WTC11 (cell line): ENCODE measurements at regions not wholly inside any gene's neighbourhood (a gene's known extent, or its start where the extent isn't known, plus 50 kb on each side); places are given as distances from the start of the nearest gene placed in this dataset.

Experiments used
- ATAC-seq: fragments of 200-7000 bp; cut with Tn5 transposase; 2 replicates; pipeline ENCODE4 v1.10.0; 2021; ENCODE audit warnings: mild to moderate bottlenecking, moderate library complexity
- CTCF ChIA-PET: fragments of 300-600 bp; sonication (Branson Sonifier 250); formaldehyde crosslinking; loops from one replicate; lab custom pipeline; 2021; ENCODE audit warnings: antibody characterized with exemption; lab: Charles Lee
- POLR2A ChIA-PET: fragments of 350-600 bp; sonication (Branson Sonifier 250); formaldehyde crosslinking; loops from one replicate; lab custom pipeline; 2021; ENCODE audit warnings: antibody characterized with exemption; lab: Charles Lee
- DNase-seq: peaks from one replicate; pipeline ENCODE4 v3.0.0; 2021; ENCODE audit warnings: low spot score
- H3K27ac Mint-ChIP-seq: 2 replicates; pipeline ENCODE4 v1.8.0; 2021; ENCODE audit warnings: mixed read lengths
- H3K27me3 Mint-ChIP-seq: 2 replicates; pipeline ENCODE4 v1.8.0; 2021; ENCODE audit warnings: low read depth, mild to moderate bottlenecking, moderate library complexity, mixed read lengths
- H3K36me3 Mint-ChIP-seq: 2 replicates; pipeline ENCODE4 v1.8.0; 2021; ENCODE audit warnings: mixed read lengths
- H3K4me1 Mint-ChIP-seq: 2 replicates; pipeline ENCODE4 v1.8.0; 2022; ENCODE audit warnings: mixed read lengths
- H3K4me3 Mint-ChIP-seq: 2 replicates; pipeline ENCODE4 v1.8.0; 2021; ENCODE audit warnings: mild to moderate bottlenecking, moderate library complexity, mixed read lengths
- H3K9me3 Mint-ChIP-seq: 2 replicates; pipeline ENCODE4 v1.8.0; 2021; ENCODE audit warnings: mixed read lengths
- AFF4 ChIP-seq: sonication (generic); formaldehyde crosslinking; IDR thresholded peaks from 2 replicates; pipeline ENCODE4 v1.8.1; 2023; ENCODE audit warnings: mild to moderate bottlenecking, missing genetic modification reagents, borderline replicate concordance
- ATF6 ChIP-seq: sonication (generic); formaldehyde crosslinking; IDR thresholded peaks from 2 replicates; pipeline ENCODE4 v1.8.1; 2023; ENCODE audit warnings: mild to moderate bottlenecking, missing genetic modification reagents
- EMX1 ChIP-seq: fragments of 250-450 bp; sonication (Bioruptor Pico); IDR thresholded peaks from 2 replicates; pipeline ENCODE4 v1.8.0; 2021; ENCODE audit warnings: mild to moderate bottlenecking
- ETV6 ChIP-seq: sonication (generic); formaldehyde crosslinking; IDR thresholded peaks from 2 replicates; pipeline ENCODE4 v1.8.1; 2022; ENCODE audit warnings: mild to moderate bottlenecking, missing genetic modification reagents
- HMGA2 ChIP-seq: fragments of 250-450 bp; sonication (Bioruptor Pico); IDR thresholded peaks from 2 replicates; pipeline ENCODE4 v1.4.0; 2021; ENCODE audit warnings: mild to moderate bottlenecking, moderate library complexity
- JAZF1 ChIP-seq: fragments of 250-450 bp; sonication (Bioruptor Pico); IDR thresholded peaks from 2 replicates; pipeline ENCODE4 v1.9.0; 2021; ENCODE audit warnings: moderate library complexity, mild to moderate bottlenecking, inconsistent platforms
- KAT7 ChIP-seq: sonication (generic); formaldehyde crosslinking; IDR thresholded peaks from 2 replicates; pipeline ENCODE4 v1.8.1; 2023; ENCODE audit warnings: missing genetic modification reagents, mild to moderate bottlenecking, borderline replicate concordance
- NFE2L1 ChIP-seq: sonication (generic); formaldehyde crosslinking; IDR thresholded peaks from 2 replicates; pipeline ENCODE4 v1.8.1; 2023; ENCODE audit warnings: missing genetic modification reagents
- SP1 ChIP-seq: sonication (generic); formaldehyde crosslinking; conservative IDR thresholded peaks from 2 replicates; pipeline ENCODE4 v1.8.1; 2022; ENCODE audit warnings: missing genetic modification reagents
- TCF7 ChIP-seq: sonication (generic); formaldehyde crosslinking; IDR thresholded peaks from 2 replicates; pipeline ENCODE4 v1.8.0; 2022; ENCODE audit warnings: mild to moderate bottlenecking, low read depth, missing genetic modification reagents, moderate library complexity
- TEAD1 ChIP-seq: sonication (generic); formaldehyde crosslinking; IDR thresholded peaks from 2 replicates; pipeline ENCODE4 v1.8.0; 2022; ENCODE audit warnings: mild to moderate bottlenecking, missing genetic modification reagents
- TEAD4 ChIP-seq: sonication (generic); formaldehyde crosslinking; IDR thresholded peaks from 2 replicates; pipeline ENCODE4 v1.8.0; 2022; ENCODE audit warnings: mild to moderate bottlenecking, missing genetic modification reagents
- ZNF396 ChIP-seq: fragments of 250-450 bp; sonication (Bioruptor Pico); IDR thresholded peaks from 2 replicates; pipeline ENCODE4 v1.8.0; 2021; ENCODE audit warnings: mild to moderate bottlenecking, moderate library complexity, borderline replicate concordance
- ZNF416 ChIP-seq: fragments of 250-450 bp; sonication (Bioruptor Pico); IDR thresholded peaks from 2 replicates; pipeline ENCODE4 v1.9.0; 2021; ENCODE audit warnings: mild to moderate bottlenecking, inconsistent platforms
- ZNF423 ChIP-seq: fragments of 250-450 bp; sonication (Bioruptor Pico); IDR thresholded peaks from 2 replicates; pipeline ENCODE4 v2.1.2; 2022; ENCODE audit warnings: mild to moderate bottlenecking, moderate library complexity
- TF ChIP-seq, protein P1 (sequence below): sonication (generic); formaldehyde crosslinking; IDR thresholded peaks from 2 replicates; pipeline ENCODE4 v1.8.1; 2022; ENCODE audit warnings: low read depth, mild to moderate bottlenecking, moderate library complexity, missing genetic modification reagents, borderline replicate concordance
- TF ChIP-seq, protein P2 (sequence below): sonication (generic); formaldehyde crosslinking; IDR thresholded peaks from 2 replicates; pipeline ENCODE4 v1.8.1; 2022; ENCODE audit warnings: mild to moderate bottlenecking, missing genetic modification reagents, moderate library complexity, borderline replicate concordance
- TF ChIP-seq, protein P3 (sequence below): sonication (generic); formaldehyde crosslinking; conservative IDR thresholded peaks from 2 replicates; pipeline ENCODE4 v1.8.1; 2022; ENCODE audit warnings: mild to moderate bottlenecking, missing genetic modification reagents
- TF ChIP-seq, protein P4 (sequence below): sonication (generic); formaldehyde crosslinking; IDR thresholded peaks from 2 replicates; pipeline ENCODE4 v1.8.1; 2023; ENCODE audit warnings: mild to moderate bottlenecking, missing genetic modification reagents
- TF ChIP-seq, protein P5 (sequence below): sonication (generic); formaldehyde crosslinking; IDR thresholded peaks from 2 replicates; pipeline ENCODE4 v1.8.0; 2022; ENCODE audit warnings: mild to moderate bottlenecking, missing genetic modification reagents
- TF ChIP-seq, protein P6 (sequence below): sonication (generic); formaldehyde crosslinking; IDR thresholded peaks from 2 replicates; pipeline ENCODE4 v1.8.1; 2023; ENCODE audit warnings: mild to moderate bottlenecking, missing genetic modification reagents, moderate library complexity
- TF ChIP-seq, protein P7 (sequence below): sonication (generic); formaldehyde crosslinking; IDR thresholded peaks from 2 replicates; pipeline ENCODE4 v1.8.0; 2022; ENCODE audit warnings: mild to moderate bottlenecking, missing genetic modification reagents

DNA sequence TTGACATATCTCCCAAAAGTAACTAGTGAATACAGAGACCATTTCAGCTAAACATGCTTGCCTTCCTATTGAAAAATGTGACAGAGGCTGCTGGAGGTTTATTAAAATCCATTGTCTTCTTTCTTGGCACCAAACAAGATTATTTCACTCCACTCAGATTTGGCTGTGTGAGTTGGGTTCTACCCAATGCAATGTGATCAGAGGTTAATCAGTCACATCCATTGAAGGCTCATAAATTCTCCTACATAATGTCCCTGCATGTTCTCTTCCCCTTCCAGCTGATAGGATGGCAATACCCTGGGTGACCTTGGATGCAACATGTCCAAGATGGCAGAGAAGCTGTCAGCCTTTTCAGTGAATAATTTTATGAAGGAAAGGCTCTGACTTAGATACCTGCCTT lies 54.5 kb downstream of the TKTL2 start:
- H3K4me3 Mint-ChIP-seq, result no peak overlapping the region
- 0 out of 2 replicates have a peak, but pooled peaks cover 11% of the 10 kb centered on the region for H3K9me3 Mint-ChIP-seq
- ChIA-PET CTCF (no interaction called here), POLR2A (no interaction called here)
- no peaks in the 10 kb centered on the region for H3K27me3 Mint-ChIP-seq
- TF ChIP-seq TEAD4 (CRISPR knock-in tag), result no peak
- TF ChIP-seq KAT7 (CRISPR knock-in tag), result no peak
- no peak for TF ChIP-seq EMX1 (CRISPR knock-in tag)
- TF ChIP-seq JAZF1 (CRISPR knock-in tag), result no peak
- TF ChIP-seq HMGA2, result no peak
- TF ChIP-seq ATF6 (CRISPR knock-in tag), result no peak
- TF ChIP-seq, protein P1, sequence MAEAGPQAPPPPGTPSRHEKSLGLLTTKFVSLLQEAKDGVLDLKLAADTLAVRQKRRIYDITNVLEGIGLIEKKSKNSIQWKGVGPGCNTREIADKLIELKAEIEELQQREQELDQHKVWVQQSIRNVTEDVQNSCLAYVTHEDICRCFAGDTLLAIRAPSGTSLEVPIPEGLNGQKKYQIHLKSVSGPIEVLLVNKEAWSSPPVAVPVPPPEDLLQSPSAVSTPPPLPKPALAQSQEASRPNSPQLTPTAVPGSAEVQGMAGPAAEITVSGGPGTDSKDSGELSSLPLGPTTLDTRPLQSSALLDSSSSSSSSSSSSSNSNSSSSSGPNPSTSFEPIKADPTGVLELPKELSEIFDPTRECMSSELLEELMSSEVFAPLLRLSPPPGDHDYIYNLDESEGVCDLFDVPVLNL (CRISPR knock-in tag), result no peak
- TF ChIP-seq, protein P2, sequence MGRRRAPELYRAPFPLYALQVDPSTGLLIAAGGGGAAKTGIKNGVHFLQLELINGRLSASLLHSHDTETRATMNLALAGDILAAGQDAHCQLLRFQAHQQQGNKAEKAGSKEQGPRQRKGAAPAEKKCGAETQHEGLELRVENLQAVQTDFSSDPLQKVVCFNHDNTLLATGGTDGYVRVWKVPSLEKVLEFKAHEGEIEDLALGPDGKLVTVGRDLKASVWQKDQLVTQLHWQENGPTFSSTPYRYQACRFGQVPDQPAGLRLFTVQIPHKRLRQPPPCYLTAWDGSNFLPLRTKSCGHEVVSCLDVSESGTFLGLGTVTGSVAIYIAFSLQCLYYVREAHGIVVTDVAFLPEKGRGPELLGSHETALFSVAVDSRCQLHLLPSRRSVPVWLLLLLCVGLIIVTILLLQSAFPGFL (CRISPR knock-in tag), result no peak
- TF ChIP-seq, protein P3, sequence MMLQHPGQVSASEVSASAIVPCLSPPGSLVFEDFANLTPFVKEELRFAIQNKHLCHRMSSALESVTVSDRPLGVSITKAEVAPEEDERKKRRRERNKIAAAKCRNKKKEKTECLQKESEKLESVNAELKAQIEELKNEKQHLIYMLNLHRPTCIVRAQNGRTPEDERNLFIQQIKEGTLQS (CRISPR knock-in tag), result no peak
- no peak for TF ChIP-seq ZNF396 (CRISPR knock-in tag)
- TF ChIP-seq ZNF416 (CRISPR knock-in tag), result no peak
- TF ChIP-seq, protein P4, sequence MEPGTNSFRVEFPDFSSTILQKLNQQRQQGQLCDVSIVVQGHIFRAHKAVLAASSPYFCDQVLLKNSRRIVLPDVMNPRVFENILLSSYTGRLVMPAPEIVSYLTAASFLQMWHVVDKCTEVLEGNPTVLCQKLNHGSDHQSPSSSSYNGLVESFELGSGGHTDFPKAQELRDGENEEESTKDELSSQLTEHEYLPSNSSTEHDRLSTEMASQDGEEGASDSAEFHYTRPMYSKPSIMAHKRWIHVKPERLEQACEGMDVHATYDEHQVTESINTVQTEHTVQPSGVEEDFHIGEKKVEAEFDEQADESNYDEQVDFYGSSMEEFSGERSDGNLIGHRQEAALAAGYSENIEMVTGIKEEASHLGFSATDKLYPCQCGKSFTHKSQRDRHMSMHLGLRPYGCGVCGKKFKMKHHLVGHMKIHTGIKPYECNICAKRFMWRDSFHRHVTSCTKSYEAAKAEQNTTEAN (CRISPR knock-in tag), result no peak
- TF ChIP-seq, all 79 proteins: peak for 0
- Mint-ChIP-seq H3K36me3 (peaks cover 4% of the 10 kb centered on the region), H3K4me1 (peaks cover 41% of the 10 kb centered on the region), H3K27ac (no peak overlapping the region; the same call in 1 of the 2 replicates)
- no peak for ATAC-seq
- no peak for DNase-seq

DNA sequence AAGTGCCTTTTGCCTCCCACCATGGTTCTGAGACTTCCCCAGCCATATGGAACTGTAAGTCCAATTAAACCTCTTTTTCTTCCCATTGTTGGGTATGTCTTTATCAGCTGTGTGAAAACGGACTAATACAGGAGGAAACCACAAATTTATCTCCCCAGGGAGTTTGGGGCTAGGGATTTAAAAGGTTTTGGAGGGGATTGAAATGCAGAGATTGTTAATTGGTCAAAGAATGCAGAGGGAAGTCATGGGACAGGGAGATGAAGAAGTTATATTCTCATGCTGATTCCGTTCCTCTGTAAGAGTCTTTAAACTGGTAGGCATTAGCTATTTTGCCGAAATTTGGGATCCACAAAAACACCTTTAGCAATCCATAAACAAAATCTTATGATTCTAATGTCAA lies 57.9 kb downstream of the TKTL2 start:
- no peak for DNase-seq
- Mint-ChIP-seq H3K4me3 (peak overlapping the region; percentile 35), H3K9me3 (peaks cover 20% of the 10 kb centered on the region), H3K27me3 (peaks cover 2% of the 10 kb centered on the region), H3K36me3 (peaks cover 27% of the 10 kb centered on the region), H3K27ac (peak overlapping the region; percentile 81), H3K4me1 (peaks cover 48% of the 10 kb centered on the region)
- POLR2A ChIA-PET, result no interaction called here
- TF ChIP-seq, protein P5, sequence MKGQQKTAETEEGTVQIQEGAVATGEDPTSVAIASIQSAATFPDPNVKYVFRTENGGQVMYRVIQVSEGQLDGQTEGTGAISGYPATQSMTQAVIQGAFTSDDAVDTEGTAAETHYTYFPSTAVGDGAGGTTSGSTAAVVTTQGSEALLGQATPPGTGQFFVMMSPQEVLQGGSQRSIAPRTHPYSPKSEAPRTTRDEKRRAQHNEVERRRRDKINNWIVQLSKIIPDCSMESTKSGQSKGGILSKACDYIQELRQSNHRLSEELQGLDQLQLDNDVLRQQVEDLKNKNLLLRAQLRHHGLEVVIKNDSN, result peak; percentile 53; the same call in 1 of the 2 replicates
- TF ChIP-seq, protein P6, sequence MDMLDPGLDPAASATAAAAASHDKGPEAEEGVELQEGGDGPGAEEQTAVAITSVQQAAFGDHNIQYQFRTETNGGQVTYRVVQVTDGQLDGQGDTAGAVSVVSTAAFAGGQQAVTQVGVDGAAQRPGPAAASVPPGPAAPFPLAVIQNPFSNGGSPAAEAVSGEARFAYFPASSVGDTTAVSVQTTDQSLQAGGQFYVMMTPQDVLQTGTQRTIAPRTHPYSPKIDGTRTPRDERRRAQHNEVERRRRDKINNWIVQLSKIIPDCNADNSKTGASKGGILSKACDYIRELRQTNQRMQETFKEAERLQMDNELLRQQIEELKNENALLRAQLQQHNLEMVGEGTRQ (CRISPR knock-in tag), result peak; percentile 24; the same call in 1 of the 2 replicates
- TF ChIP-seq AFF4 (no peak), TEAD1 (CRISPR knock-in tag) (peak; percentile 63; the same call in 1 of the 2 replicates), TCF7 (CRISPR knock-in tag) (no peak), TEAD4 (CRISPR knock-in tag) (no peak), NFE2L1 (CRISPR knock-in tag) (no peak), SP1 (CRISPR knock-in tag) (peak; percentile 43; the same call in 1 of the 2 replicates), ZNF423 (CRISPR knock-in tag) (0 out of 2 replicates have a peak, but pooled peaks have one; percentile 18), ETV6 (CRISPR knock-in tag) (peak; percentile 54; the same call in 1 of the 2 replicates)
- TF ChIP-seq, protein P7, sequence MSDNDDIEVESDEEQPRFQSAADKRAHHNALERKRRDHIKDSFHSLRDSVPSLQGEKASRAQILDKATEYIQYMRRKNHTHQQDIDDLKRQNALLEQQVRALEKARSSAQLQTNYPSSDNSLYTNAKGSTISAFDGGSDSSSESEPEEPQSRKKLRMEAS (CRISPR knock-in tag), result 0 out of 2 replicates have a peak, but pooled peaks have one; percentile 26
- peak; percentile 87 for ATAC-seq
- CTCF ChIA-PET, result no interaction called here
